ENCODE measurements at regions not wholly inside any gene's neighbourhood (a gene's known extent, or its start where the extent isn't known, plus 50 kb on each side); places are given as distances from the start of the nearest gene placed in this dataset.
"Not testable (repeated sequence)": the region's sequence is repeated elsewhere in the genome, so short reads cannot be mapped to it uniquely, and the experiment has no call there.

DNA sequence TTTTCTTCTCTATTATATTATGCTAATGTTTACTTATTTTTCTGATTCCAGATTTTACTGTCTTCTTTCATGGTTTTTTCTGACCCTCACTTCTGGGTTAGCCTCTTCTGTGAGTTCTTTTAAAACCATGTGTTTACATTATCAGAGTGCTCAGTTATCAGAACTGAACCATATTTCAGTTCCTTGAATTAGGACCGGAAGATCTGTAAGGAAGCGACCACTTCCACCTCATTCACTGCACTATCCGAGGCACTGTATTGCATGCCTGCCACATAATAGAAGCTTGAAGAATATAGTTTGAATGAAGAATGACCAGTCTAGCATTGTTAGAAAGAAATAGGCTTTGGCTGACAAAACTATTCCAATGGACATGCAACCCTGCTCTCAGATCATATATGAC is 281.0 kb upstream of the DEPDC1 start:
- DNase-seq (ENCODE audit: low spot score): no peak
- 70% methylated on average over 3 of the region's 3 CpGs for WGBS
- no peak overlapping the region for H3K27ac ChIP-seq (ENCODE audit: low read depth in 1 of 2, low read length in 2 of 2)

DNA sequence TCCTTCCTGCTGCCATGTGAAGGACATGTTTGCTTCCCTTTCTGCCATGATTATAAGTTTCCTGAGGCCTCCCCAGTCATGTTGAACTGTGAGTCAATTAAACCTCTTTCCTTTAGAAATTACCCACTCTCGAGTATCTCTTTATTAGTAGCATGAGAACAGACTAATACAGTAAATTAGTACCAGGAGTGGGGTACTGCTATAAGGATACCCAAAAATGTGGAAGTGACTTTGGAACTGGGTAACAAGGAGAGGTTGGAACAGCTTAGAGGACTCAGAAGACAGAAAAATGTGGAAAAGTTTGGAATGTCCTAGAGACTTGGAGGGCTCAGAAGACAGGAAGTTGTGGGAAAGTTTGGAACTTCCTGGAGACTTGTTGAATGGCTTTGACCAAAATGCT is 283.0 kb upstream of the DEPDC1 start:
- H3K27ac ChIP-seq (ENCODE audit: low read depth in 1 of 2, low read length in 2 of 2); H3K9me3 ChIP-seq (ENCODE audit: control insufficient read depth in 4 of 4, low read length in 3 of 4); H3K4me3 ChIP-seq (ENCODE audit: low read depth in 1 of 3, low read length in 3 of 3); H3K27me3 ChIP-seq (ENCODE audit: control insufficient read depth in 4 of 4, insufficient read depth in 4 of 4, low read length in 3 of 4); DNase-seq (ENCODE audit: low spot score); H3K9ac ChIP-seq (ENCODE audit: low read depth in 1 of 2, low read length in 2 of 2); H3K36me3 ChIP-seq (ENCODE audit: control insufficient read depth in 4 of 4, insufficient read depth in 3 of 4, low read depth in 1 of 4, low read length in 3 of 4); H3K4me1 ChIP-seq (ENCODE audit: control insufficient read depth in 4 of 4, insufficient read depth in 4 of 4, low read length in 3 of 4): not testable (repeated sequence)
- WGBS: 70% methylated on average over 1 of the region's 1 CpG

More for the DNA sequence above, 281.0 kb upstream of the DEPDC1 start:
- Histone ChIP-seq H3K9me3 (ENCODE audit: control insufficient read depth in 4 of 4, low read length in 3 of 4) (peaks cover 0 to 3% (median under 1%) of the 10 kb centered on the region in 4 donors), H3K4me1 (ENCODE audit: control insufficient read depth in 4 of 4, insufficient read depth in 4 of 4, low read length in 3 of 4) (no peaks in the 10 kb centered on the region), H3K36me3 (ENCODE audit: control insufficient read depth in 4 of 4, insufficient read depth in 3 of 4, low read depth in 1 of 4, low read length in 3 of 4) (no peaks in the 10 kb centered on the region), H3K27me3 (ENCODE audit: control insufficient read depth in 4 of 4, insufficient read depth in 4 of 4, low read length in 3 of 4) (no peaks in the 10 kb centered on the region), H3K4me3 (ENCODE audit: low read depth in 1 of 3, low read length in 3 of 3) (no peak overlapping the region), H3K9ac (ENCODE audit: low read depth in 1 of 2, low read length in 2 of 2) (no peak overlapping the region)
- TF ChIP-seq FOXA2 (IDR thresholded peaks at IDR 0.05) (no peak), FOXA1 (IDR thresholded peaks at IDR 0.05) (no peak), RXRA (IDR thresholded peaks at IDR 0.05) (no peak), NR2F2 (IDR thresholded peaks at IDR 0.05) (no peak), SP1 (IDR thresholded peaks at IDR 0.05) (no peak), HNF4A (conservative IDR thresholded peaks at IDR 0.05) (no peak), TAF1 (conservative IDR thresholded peaks at IDR 0.05) (no peak), JUND (IDR thresholded peaks at IDR 0.05) (no peak), EGR1 (IDR thresholded peaks at IDR 0.05; ENCODE audit: low read depth in 2 of 2) (no peak), HNF4G (IDR thresholded peaks at IDR 0.05) (no peak), YY1 (IDR thresholded peaks at IDR 0.05) (no peak), REST (IDR thresholded peaks at IDR 0.05) (no peak)
- TF ChIP-seq, protein P1, sequence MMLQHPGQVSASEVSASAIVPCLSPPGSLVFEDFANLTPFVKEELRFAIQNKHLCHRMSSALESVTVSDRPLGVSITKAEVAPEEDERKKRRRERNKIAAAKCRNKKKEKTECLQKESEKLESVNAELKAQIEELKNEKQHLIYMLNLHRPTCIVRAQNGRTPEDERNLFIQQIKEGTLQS (IDR thresholded peaks at IDR 0.05): no peak
- TF ChIP-seq, protein P2, sequence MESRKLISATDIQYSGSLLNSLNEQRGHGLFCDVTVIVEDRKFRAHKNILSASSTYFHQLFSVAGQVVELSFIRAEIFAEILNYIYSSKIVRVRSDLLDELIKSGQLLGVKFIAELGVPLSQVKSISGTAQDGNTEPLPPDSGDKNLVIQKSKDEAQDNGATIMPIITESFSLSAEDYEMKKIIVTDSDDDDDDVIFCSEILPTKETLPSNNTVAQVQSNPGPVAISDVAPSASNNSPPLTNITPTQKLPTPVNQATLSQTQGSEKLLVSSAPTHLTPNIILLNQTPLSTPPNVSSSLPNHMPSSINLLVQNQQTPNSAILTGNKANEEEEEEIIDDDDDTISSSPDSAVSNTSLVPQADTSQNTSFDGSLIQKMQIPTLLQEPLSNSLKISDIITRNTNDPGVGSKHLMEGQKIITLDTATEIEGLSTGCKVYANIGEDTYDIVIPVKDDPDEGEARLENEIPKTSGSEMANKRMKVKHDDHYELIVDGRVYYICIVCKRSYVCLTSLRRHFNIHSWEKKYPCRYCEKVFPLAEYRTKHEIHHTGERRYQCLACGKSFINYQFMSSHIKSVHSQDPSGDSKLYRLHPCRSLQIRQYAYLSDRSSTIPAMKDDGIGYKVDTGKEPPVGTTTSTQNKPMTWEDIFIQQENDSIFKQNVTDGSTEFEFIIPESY (IDR thresholded peaks at IDR 0.05): no peak
- TF ChIP-seq, protein P3, sequence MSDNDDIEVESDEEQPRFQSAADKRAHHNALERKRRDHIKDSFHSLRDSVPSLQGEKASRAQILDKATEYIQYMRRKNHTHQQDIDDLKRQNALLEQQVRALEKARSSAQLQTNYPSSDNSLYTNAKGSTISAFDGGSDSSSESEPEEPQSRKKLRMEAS (IDR thresholded peaks at IDR 0.05): no peak
- TF ChIP-seq, protein P4, sequence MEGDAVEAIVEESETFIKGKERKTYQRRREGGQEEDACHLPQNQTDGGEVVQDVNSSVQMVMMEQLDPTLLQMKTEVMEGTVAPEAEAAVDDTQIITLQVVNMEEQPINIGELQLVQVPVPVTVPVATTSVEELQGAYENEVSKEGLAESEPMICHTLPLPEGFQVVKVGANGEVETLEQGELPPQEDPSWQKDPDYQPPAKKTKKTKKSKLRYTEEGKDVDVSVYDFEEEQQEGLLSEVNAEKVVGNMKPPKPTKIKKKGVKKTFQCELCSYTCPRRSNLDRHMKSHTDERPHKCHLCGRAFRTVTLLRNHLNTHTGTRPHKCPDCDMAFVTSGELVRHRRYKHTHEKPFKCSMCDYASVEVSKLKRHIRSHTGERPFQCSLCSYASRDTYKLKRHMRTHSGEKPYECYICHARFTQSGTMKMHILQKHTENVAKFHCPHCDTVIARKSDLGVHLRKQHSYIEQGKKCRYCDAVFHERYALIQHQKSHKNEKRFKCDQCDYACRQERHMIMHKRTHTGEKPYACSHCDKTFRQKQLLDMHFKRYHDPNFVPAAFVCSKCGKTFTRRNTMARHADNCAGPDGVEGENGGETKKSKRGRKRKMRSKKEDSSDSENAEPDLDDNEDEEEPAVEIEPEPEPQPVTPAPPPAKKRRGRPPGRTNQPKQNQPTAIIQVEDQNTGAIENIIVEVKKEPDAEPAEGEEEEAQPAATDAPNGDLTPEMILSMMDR (IDR thresholded peaks at IDR 0.05; ENCODE audit: low read depth, low read length, missing input control): no peak
